ENCODE measurements at regions not wholly inside any gene's neighbourhood (a gene's known extent, or its start where the extent isn't known, plus 50 kb on each side); places are given as distances from the start of the nearest gene placed in this dataset.
"Not testable (repeated sequence)": the region's sequence is repeated elsewhere in the genome, so short reads cannot be mapped to it uniquely, and the experiment has no call there.

- no peak for DNase-seq
These were observed 165.9 kb upstream of the ARHGAP5 start for GRCh38 chr14:31911160-31911559.

- DNase-seq: no peak
These were observed 163.7 kb upstream of the ARHGAP5 start for GRCh38 chr14:31913370-31913769.

GRCh38 chr14:31918289-31918688 is 158.8 kb upstream of the ARHGAP5 start:
- DNase-seq: not testable (repeated sequence)

GRCh38 chr14:31920001-31920400 is 157.1 kb upstream of the ARHGAP5 start:
- no peak for DNase-seq

- no peak for DNase-seq
These were observed 156.0 kb upstream of the ARHGAP5 start for GRCh38 chr14:31920989-31921650.

- DNase-seq: no peak
These were observed 155.4 kb upstream of the ARHGAP5 start for GRCh38 chr14:31921721-31922120.

GRCh38 chr14:31926123-31926522 is 151.0 kb upstream of the ARHGAP5 start:
- DNase-seq: peak; percentile 17 to 20

- DNase-seq: no peak
These were observed 150.3 kb upstream of the ARHGAP5 start for GRCh38 chr14:31926652-31927347.

GRCh38 chr14:31927348-31927832 is 149.7 kb upstream of the ARHGAP5 start:
- no peak for DNase-seq

- DNase-seq: no peak
These were observed 147.0 kb upstream of the ARHGAP5 start for GRCh38 chr14:31930070-31930469.

GRCh38 chr14:31930493-31931240 is 146.4 kb upstream of the ARHGAP5 start:
- DNase-seq: no peak

GRCh38 chr14:31932675-31933074 is 144.4 kb upstream of the ARHGAP5 start:
- no peak for DNase-seq

- DNase-seq: no peak
These were observed 143.4 kb upstream of the ARHGAP5 start for GRCh38 chr14:31933716-31934115.

GRCh38 chr14:31934767-31935266 is 142.3 kb upstream of the ARHGAP5 start:
- DNase-seq: no peak

GRCh38 chr14:31935391-31935790 is 141.7 kb upstream of the ARHGAP5 start:
- no peak for DNase-seq

- DNase-seq: no peak
These were observed 141.0 kb upstream of the ARHGAP5 start for GRCh38 chr14:31936115-31936514.

GRCh38 chr14:31937730-31938346 is 139.3 kb upstream of the ARHGAP5 start:
- no peak for DNase-seq

GRCh38 chr14:31939934-31940333 is 137.2 kb upstream of the ARHGAP5 start:
- no peak for DNase-seq

GRCh38 chr14:31941487-31941886 is 135.6 kb upstream of the ARHGAP5 start:
- no peak for DNase-seq

GRCh38 chr14:31942166-31942841 is 134.8 kb upstream of the ARHGAP5 start:
- no peak for DNase-seq

- DNase-seq: no peak
These were observed 133.8 kb upstream of the ARHGAP5 start for GRCh38 chr14:31943217-31943799.

GRCh38 chr14:31943861-31944255 is 133.2 kb upstream of the ARHGAP5 start:
- no peak for DNase-seq
